Bronchial epithelial cell (primary cell): ENCODE measurements at regions not wholly inside any gene's neighbourhood (a gene's known extent, or its start where the extent isn't known, plus 50 kb on each side); places are given as distances from the start of the nearest gene placed in this dataset.
"Not testable (repeated sequence)": the region's sequence is repeated elsewhere in the genome, so short reads cannot be mapped to it uniquely, and the experiment has no call there.

ENCODE experiments used
- DNase-seq: peaks from one replicate; pipeline ENCODE4 v3.0.0-alpha.2; 2010; ENCODE audit warnings: low read depth
- FAIRE-seq: peaks from 2 replicates; lab custom pipeline; 2011; peaks lifted over from hg19 to GRCh38; lab: Jason Lieb, UNC
- H3K27me3 ChIP-seq: 2 replicates; pipeline ENCODE4 v1.5.1; 2011; ENCODE audit warnings: low read length; ENCODE audit not compliant: control insufficient read depth, insufficient read depth
- H3K36me3 ChIP-seq: 2 replicates; pipeline ENCODE4 v1.5.1; 2011; ENCODE audit warnings: low read length; ENCODE audit not compliant: control insufficient read depth, insufficient read depth
- H3K4me3 ChIP-seq: 2 replicates; pipeline ENCODE4 v1.5.1; 2011; ENCODE audit warnings: mild to moderate bottlenecking, low read depth, low read length, control low read depth
- TF ChIP-seq, protein P1 (sequence below): IDR thresholded peaks from 2 replicates; pipeline ENCODE4 v1.5.1; 2011; ENCODE audit warnings: mild to moderate bottlenecking, moderate library complexity, low read length, control low read depth, inconsistent platforms; ENCODE audit not compliant: insufficient read depth, severe bottlenecking

DNA sequence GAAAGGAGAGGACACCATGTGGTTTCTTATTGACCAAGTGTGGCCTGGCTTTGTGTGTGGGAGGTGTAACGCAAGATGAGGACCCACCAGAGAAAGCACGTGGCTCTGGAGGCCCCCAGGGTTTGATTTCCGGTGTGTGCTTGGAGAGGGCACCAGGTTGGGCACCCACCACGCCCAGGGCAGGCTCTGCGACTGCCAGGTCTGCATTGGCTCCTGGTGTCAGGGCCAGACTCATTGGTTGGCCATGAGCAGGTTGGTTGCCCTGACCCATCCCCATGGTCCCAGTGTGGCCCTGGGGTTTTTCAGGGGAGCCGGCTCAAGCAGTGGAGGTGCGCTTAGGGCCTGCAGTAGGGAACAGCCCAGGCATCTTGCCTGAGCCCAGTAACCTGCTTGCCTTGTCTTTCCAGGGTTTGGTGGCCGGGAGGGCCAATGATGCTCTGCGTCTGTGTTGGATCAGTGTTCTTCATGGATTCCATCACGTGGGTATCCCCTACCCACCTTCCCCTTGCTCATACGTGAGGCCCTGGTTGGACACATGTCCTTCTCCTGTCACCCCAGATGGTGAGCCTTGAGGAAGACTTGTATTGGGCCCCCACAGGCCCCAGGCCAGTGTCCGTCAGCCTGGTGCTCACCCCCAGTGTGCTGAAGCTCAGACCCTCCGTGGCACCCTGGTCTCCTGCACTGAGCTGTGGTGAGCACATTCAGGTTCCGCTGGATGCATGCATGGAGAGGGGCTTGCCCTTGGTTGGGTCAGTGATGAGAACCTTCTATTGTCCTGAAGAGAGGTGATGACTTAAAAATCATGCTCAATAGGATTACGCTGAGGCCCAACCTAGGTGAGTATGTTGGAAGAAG lies 193.9 kb downstream of the UBE3A start:
- DNase-seq (no peak), FAIRE-seq (no peak)
- TF ChIP-seq, protein P1, sequence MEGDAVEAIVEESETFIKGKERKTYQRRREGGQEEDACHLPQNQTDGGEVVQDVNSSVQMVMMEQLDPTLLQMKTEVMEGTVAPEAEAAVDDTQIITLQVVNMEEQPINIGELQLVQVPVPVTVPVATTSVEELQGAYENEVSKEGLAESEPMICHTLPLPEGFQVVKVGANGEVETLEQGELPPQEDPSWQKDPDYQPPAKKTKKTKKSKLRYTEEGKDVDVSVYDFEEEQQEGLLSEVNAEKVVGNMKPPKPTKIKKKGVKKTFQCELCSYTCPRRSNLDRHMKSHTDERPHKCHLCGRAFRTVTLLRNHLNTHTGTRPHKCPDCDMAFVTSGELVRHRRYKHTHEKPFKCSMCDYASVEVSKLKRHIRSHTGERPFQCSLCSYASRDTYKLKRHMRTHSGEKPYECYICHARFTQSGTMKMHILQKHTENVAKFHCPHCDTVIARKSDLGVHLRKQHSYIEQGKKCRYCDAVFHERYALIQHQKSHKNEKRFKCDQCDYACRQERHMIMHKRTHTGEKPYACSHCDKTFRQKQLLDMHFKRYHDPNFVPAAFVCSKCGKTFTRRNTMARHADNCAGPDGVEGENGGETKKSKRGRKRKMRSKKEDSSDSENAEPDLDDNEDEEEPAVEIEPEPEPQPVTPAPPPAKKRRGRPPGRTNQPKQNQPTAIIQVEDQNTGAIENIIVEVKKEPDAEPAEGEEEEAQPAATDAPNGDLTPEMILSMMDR: no peak
- H3K36me3 ChIP-seq: no peaks in the 10 kb centered on the region
- no peaks in the 10 kb centered on the region for H3K27me3 ChIP-seq
- no peak overlapping the region for H3K4me3 ChIP-seq

DNA sequence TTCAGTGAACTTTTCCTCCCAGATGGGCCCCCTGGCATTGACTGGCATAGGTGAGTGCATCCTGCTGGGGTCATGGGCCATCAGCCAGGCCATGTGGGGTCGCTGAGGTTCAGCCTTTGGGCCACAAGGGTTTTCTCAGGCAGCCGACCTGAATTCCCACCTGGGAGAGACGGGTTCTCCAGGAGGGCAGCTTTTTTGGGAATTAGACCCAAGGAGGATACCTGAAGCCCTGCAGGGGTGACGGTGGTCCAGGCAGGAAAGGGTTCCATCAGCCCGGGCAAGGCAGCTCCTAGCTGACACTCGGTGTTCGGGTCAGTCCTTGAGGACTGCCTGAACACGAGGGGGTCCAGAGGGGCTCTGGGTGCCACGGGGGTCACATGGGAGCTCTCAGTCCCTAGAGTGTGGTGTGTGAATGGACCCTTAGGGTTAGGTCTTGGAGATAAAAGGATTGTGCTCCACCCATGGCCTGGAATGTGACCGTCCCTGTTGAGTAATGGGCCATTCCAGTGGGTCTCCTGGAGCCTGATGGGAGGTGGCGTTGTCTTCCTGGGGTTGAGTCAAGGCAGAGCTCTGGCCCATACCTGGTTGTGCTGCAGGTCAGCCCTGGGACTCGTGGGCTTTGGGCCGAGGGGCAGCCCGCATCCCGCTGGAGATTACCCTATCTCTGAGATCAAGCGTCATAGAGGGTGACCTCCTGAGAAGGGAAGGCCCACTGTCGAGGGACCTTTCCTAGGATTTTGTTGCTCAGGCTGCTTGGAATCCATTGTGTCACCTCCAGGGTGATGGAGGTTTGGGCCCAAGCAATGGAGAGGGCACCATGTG lies 192.8 kb downstream of the UBE3A start:
- TF ChIP-seq, protein P1: no peak
- Histone ChIP-seq H3K36me3 (no peaks in the 10 kb centered on the region), H3K27me3 (no peaks in the 10 kb centered on the region), H3K4me3 (no peak overlapping the region)
- no peak for DNase-seq
- peak; percentile 91 for FAIRE-seq

DNA sequence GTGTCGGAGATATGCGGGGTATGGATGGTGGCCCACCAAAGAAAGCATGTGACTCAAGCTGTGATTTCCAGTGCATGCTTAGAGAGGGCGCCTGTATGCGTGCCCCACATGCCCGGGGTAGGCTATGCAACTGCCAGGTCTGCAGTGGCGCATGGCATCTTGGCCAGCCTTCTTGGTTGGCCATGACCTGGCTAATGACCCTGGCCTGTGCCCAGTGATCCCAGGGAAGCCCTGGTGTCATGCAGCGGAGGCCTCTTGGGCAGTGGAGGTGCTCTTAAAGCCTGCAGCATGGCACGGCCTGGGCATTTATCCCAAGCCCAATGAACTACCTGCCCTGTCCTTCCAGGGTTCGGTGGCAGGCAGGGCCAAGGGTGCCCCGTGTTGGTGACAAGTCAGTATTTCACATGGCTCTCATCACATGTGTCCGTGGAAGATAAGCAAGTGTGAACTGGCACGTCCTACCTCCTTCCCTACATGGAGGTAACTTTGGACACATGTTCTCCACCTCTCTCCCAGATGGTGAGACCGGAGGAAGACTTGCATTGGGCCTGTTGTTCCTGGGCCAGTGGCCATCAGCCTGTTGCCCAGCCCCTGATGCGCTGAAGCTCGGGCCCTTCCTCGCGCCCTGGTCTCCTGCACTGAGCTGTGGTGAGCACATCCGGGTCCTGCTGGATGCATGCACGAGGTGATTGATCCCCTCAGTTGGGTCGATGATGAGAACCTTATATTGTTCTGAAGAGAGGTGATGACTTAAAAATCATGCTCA lies 192.0 kb downstream of the UBE3A start:
- TF ChIP-seq, protein P1: no peak
- Histone ChIP-seq H3K4me3 (no peak overlapping the region), H3K27me3 (no peaks in the 10 kb centered on the region), H3K36me3 (no peaks in the 10 kb centered on the region)
- FAIRE-seq (peak; percentile 83), DNase-seq (no peak)

DNA sequence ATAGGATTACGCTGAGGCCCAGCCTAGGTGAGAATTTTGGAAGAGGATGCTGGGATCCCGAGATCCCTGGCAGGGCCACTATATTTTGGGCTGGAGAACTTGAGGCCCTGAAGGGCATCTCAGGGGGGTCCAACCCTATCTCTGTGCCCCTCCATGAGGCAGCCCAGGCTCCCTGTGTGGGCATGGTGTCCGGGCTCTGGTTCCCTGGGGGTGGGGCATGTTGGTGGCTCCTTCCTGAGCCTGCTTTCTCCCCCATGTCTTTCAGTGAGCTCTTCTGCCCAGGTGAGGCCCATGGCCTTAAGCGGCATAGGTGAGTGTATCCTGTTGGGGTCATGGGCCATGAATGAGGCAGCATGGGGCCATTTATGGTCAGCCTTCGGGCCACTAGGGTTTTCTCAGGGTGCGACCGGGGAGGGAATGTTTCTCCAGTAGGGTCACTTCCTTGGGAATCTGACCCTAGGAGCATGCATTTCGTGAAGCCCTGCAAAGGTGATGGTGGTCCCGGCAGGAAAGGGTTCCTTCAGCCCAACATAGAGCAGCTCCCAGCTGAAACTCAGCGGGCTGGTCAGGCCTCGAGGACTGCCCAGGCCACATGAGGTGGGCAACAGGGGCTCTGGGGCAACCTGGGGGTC lies 191.3 kb downstream of the UBE3A start:
- no peak for DNase-seq
- no peaks in the 10 kb centered on the region for H3K27me3 ChIP-seq
- H3K36me3 ChIP-seq: no peaks in the 10 kb centered on the region
- no peak for FAIRE-seq
- TF ChIP-seq, protein P1: no peak
- no peak overlapping the region for H3K4me3 ChIP-seq

DNA sequence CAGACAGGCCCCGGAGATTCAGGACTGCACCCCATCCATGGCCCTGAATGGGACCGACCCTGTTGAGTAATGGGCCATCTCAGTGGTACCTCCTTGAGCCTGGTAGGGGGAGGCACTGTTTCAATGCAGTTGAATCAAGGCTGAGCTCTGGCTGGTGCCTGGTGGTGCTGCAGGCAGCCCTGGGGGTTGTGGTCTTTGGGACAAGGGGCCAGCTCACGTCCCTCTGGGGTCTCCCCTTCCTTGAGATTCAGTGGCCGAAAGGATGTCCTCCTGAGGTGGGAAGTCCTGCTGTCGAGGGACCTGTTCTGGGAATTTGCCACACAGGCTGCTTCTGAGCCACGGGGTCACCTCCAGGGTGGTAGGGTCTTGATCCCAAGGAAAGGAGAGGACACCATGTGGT lies 190.7 kb downstream of the UBE3A start:
- not testable (repeated sequence) for H3K4me3 ChIP-seq, H3K36me3 ChIP-seq, H3K27me3 ChIP-seq, DNase-seq
- peak; percentile 94 for FAIRE-seq
